HL-60 (cell line): ENCODE measurements at regions not wholly inside any gene's neighbourhood (a gene's known extent, or its start where the extent isn't known, plus 50 kb on each side); places are given as distances from the start of the nearest gene placed in this dataset.

Source experiments
- DNase-seq, 2 experiments: peaks; one replicate each; pipeline ENCODE4 v3.0.0-alpha.2; 2010 to 2020; ENCODE audit warnings: low read depth in 1 of 2, low spot score in 1 of 2
- H3K27ac ChIP-seq: fragments of 250-450 bp; sonication (Bioruptor Pico); replicated peaks from 2 replicates; pipeline ENCODE4 v1.5.1; 2020; ENCODE audit warnings: mild to moderate bottlenecking, moderate library complexity
- H3K27me3 ChIP-seq: fragments of 250-450 bp; sonication (Bioruptor Pico); 2 replicates; pipeline ENCODE4 v1.5.1; 2021; ENCODE audit warnings: mild to moderate bottlenecking, moderate library complexity; ENCODE audit not compliant: insufficient read depth, poor library complexity, severe bottlenecking
- H3K4me3 ChIP-seq: replicated peaks from 2 replicates; pipeline ENCODE4 v1.5.1; 2011; ENCODE audit warnings: mild to moderate bottlenecking, control low read depth, low read length; ENCODE audit not compliant: insufficient read depth
- GABPA ChIP-seq: IDR thresholded peaks from 2 replicates; pipeline ENCODE4 v1.6.1; 2012; ENCODE audit warnings: low read depth
- POLR2AphosphoS5 ChIP-seq: IDR thresholded peaks from 2 replicates; pipeline ENCODE4 v1.6.1; 2012; ENCODE audit warnings: low read depth
- SPI1 ChIP-seq: IDR thresholded peaks from 2 replicates; pipeline ENCODE4 v1.6.1; 2012; ENCODE audit warnings: low read depth, mild to moderate bottlenecking, borderline replicate concordance
- TF ChIP-seq, protein P1 (sequence below): IDR thresholded peaks from one replicate; pipeline ENCODE4 v1.5.1; 2011; ENCODE audit warnings: low read length, control low read depth, inconsistent platforms; ENCODE audit not compliant: insufficient read depth
- TF ChIP-seq, protein P2 (sequence below): IDR thresholded peaks from 2 replicates; pipeline ENCODE4 v1.6.1; 2012; ENCODE audit warnings: low read depth; ENCODE audit not compliant: insufficient replicate concordance

GRCh38 chr3:162555761-162556160 is 1059.2 kb downstream of the OTOL1 start:
- TF ChIP-seq, protein P1, sequence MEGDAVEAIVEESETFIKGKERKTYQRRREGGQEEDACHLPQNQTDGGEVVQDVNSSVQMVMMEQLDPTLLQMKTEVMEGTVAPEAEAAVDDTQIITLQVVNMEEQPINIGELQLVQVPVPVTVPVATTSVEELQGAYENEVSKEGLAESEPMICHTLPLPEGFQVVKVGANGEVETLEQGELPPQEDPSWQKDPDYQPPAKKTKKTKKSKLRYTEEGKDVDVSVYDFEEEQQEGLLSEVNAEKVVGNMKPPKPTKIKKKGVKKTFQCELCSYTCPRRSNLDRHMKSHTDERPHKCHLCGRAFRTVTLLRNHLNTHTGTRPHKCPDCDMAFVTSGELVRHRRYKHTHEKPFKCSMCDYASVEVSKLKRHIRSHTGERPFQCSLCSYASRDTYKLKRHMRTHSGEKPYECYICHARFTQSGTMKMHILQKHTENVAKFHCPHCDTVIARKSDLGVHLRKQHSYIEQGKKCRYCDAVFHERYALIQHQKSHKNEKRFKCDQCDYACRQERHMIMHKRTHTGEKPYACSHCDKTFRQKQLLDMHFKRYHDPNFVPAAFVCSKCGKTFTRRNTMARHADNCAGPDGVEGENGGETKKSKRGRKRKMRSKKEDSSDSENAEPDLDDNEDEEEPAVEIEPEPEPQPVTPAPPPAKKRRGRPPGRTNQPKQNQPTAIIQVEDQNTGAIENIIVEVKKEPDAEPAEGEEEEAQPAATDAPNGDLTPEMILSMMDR = no peak
- TF ChIP-seq GABPA (no peak), SPI1 (no peak), POLR2AphosphoS5 (no peak)
- TF ChIP-seq, protein P2, sequence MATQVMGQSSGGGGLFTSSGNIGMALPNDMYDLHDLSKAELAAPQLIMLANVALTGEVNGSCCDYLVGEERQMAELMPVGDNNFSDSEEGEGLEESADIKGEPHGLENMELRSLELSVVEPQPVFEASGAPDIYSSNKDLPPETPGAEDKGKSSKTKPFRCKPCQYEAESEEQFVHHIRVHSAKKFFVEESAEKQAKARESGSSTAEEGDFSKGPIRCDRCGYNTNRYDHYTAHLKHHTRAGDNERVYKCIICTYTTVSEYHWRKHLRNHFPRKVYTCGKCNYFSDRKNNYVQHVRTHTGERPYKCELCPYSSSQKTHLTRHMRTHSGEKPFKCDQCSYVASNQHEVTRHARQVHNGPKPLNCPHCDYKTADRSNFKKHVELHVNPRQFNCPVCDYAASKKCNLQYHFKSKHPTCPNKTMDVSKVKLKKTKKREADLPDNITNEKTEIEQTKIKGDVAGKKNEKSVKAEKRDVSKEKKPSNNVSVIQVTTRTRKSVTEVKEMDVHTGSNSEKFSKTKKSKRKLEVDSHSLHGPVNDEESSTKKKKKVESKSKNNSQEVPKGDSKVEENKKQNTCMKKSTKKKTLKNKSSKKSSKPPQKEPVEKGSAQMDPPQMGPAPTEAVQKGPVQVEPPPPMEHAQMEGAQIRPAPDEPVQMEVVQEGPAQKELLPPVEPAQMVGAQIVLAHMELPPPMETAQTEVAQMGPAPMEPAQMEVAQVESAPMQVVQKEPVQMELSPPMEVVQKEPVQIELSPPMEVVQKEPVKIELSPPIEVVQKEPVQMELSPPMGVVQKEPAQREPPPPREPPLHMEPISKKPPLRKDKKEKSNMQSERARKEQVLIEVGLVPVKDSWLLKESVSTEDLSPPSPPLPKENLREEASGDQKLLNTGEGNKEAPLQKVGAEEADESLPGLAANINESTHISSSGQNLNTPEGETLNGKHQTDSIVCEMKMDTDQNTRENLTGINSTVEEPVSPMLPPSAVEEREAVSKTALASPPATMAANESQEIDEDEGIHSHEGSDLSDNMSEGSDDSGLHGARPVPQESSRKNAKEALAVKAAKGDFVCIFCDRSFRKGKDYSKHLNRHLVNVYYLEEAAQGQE = no peak
- no peak for DNase-seq
- Histone ChIP-seq H3K27me3 (no peaks in the 10 kb centered on the region), H3K4me3 (no peak overlapping the region), H3K27ac (no peak overlapping the region)

- H3K27me3 ChIP-seq = no peaks in the 10 kb centered on the region
- H3K27ac ChIP-seq = no peak overlapping the region
- no peak for DNase-seq
- no peak overlapping the region for H3K4me3 ChIP-seq
- TF ChIP-seq, protein P2 = no peak
- no peak for TF ChIP-seq GABPA
- TF ChIP-seq, protein P1 = no peak
- TF ChIP-seq POLR2AphosphoS5 = no peak
- TF ChIP-seq SPI1 = no peak
Measured at GRCh38 chr3:162558016-162558415, 1061.4 kb downstream of the OTOL1 start.

GRCh38 chr3:162568706-162569105 is 1072.1 kb downstream of the OTOL1 start:
- Histone ChIP-seq H3K27me3 (no peaks in the 10 kb centered on the region), H3K27ac (no peak overlapping the region), H3K4me3 (no peak overlapping the region)
- DNase-seq = no peak
- TF ChIP-seq, protein P2 = no peak
- TF ChIP-seq, protein P1 = no peak
- TF ChIP-seq GABPA (no peak), POLR2AphosphoS5 (no peak), SPI1 (no peak)
